Skeletal muscle tissue (tissue), 3 donors: ENCODE measurements at regions not wholly inside any gene's neighbourhood (a gene's known extent, or its start where the extent isn't known, plus 50 kb on each side); places are given as distances from the start of the nearest gene placed in this dataset.
A peak's percentile ranks its signal among the peaks of the same experiment; 100 is the strongest.

Experiments used
- H3K27ac ChIP-seq: one replicate; pipeline ENCODE4 v1.7.0; 2013; ENCODE audit warnings: mild to moderate bottlenecking, low read depth, low read length, inconsistent platforms
- H3K27me3 ChIP-seq, 3 donors: one replicate each; pipeline ENCODE4 v1.7.0; 2013; ENCODE audit warnings: low read length in 3 of 3; ENCODE audit not compliant: control insufficient read depth in 3 of 3, insufficient read depth in 3 of 3
- H3K36me3 ChIP-seq, 3 donors: one replicate each; pipeline ENCODE4 v1.7.0; 2013; ENCODE audit warnings: low read length in 3 of 3; ENCODE audit not compliant: control insufficient read depth in 3 of 3, insufficient read depth in 3 of 3
- H3K4me1 ChIP-seq, 3 donors: one replicate each; pipeline ENCODE4 v1.7.0; 2013; ENCODE audit warnings: low read length in 3 of 3, mild to moderate bottlenecking in 3 of 3; ENCODE audit not compliant: control insufficient read depth in 3 of 3, insufficient read depth in 3 of 3
- H3K4me3 ChIP-seq, 3 donors: one replicate each; pipeline ENCODE4 v1.7.0; 2013; ENCODE audit warnings: low read length in 3 of 3
- H3K9ac ChIP-seq, 3 donors: one replicate each; pipeline ENCODE4 v1.7.0; 2013; ENCODE audit warnings: low read length in 3 of 3, mild to moderate bottlenecking in 3 of 3, moderate library complexity in 2 of 3, low read depth in 1 of 3
- H3K9me3 ChIP-seq, 3 donors: one replicate each; pipeline ENCODE4 v1.7.0; 2013; ENCODE audit warnings: low read length in 3 of 3; ENCODE audit not compliant: control insufficient read depth in 3 of 3
- donor health status: Osteomylitis.

DNA sequence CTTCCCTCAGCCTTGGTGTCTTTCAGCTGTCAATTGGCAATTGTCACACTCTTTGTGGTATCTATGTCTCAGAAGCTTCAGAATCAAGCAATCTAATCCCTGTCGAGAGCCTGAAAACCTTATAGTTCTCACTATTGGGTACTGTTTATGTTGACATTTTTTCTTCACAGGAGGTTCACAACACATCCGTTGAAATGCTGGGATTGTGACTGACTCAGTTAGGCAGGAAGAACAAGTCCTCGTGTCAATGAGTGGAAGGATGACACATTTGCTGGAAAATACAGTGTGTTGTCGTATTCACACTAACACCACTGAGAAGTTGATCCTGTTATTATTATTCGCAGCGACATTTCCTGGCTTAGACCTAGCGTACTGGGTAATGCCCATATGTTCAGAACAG lies 163.9 kb upstream of the CITED2 start:
- Histone ChIP-seq H3K27me3 (no peaks in the 10 kb centered on the region), H3K9ac (no peak overlapping the region), H3K27ac (no peak overlapping the region)

DNA sequence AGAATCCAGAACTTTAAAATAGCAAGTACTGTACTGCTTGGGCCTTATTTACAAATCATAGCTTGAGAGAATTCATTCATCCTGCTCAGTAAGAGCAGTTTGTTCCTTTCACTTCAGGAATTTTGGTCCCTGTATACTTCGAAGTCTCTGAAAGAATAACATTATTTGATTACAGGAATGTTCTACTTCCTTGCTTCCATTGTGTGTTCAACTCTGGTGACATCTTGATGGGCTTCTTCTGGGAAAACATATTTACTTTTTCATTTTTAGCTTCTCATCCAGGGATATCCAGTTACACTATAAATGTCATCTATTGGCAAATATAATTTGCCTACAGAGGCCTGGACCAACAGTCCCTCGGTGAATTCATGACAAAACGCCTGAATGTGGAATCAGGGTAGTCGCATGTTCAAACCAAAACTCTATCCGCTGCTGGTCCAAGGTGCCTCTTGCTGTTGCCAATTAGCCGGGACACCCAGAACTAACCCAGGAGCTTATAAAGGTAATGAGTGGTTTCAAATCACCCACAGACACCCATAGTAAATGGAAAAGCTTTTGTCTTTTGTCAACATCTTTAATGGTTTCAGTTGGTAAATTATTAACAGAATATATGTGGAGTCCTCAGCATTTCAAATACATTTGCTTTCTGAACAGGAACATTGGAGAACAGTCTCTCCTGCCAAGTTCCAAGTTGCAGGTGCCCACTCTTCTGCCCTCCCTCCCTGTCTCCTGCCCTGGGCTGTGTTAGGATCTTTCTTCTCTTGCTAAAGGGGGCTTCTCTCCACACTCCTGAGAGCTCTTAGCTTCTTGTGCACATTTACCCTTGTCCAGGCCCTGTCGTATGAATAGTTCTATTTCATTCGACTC lies 162.5 kb upstream of the CITED2 start:
- H3K36me3 ChIP-seq = no peaks in the 10 kb centered on the region
- H3K27me3 ChIP-seq = no peaks in the 10 kb centered on the region
- H3K9me3 ChIP-seq = no peaks in the 10 kb centered on the region
- H3K9ac ChIP-seq = no peak overlapping the region
- H3K4me3 ChIP-seq = no peak overlapping the region
- H3K27ac ChIP-seq = no peak overlapping the region
- peaks cover 11 to 14% (median 13%) of the 10 kb centered on the region in 3 donors for H3K4me1 ChIP-seq

More for the DNA sequence above, 163.9 kb upstream of the CITED2 start:
- Histone ChIP-seq H3K4me1 (peaks cover 11 to 14% (median 13%) of the 10 kb centered on the region in 3 donors), H3K4me3 (no peak overlapping the region), H3K9me3 (no peaks in the 10 kb centered on the region), H3K36me3 (no peaks in the 10 kb centered on the region)

DNA sequence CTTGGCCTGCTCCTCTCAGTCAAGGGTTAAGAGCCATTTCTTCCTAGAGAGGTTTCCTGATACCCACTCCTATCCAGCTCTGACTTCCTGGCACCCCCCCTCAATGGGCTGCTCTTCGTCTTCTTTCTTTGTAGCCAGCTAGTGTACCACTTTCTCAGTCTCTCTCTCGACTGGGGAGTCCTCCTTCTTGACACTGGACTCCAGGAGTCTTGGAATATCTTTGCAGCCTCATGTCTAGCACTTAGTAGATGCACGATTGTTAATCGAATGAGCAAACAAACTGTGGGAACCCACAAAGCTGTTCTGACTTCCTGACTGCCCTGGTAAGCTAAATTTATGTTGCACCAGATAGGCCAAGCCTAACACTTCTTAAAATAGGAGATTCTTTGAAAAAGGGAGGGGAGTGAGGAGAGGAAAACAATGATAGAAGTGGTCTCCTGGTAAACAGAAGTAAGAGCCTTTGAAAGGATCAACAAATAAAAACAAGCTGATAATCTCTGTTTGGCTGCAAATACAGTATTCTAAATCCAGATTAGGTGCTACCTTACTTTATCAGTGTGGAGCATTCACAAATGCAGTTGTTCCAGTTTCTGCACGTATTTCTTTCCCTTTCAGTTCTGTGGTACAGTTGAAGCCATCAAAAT lies 160.1 kb upstream of the CITED2 start:
- no peaks in the 10 kb centered on the region for H3K36me3 ChIP-seq
- no peak overlapping the region for H3K9ac ChIP-seq
- H3K4me3 ChIP-seq = no peak overlapping the region
- peaks cover 4 to 6% (median 5%) of the 10 kb centered on the region in 3 donors for H3K4me1 ChIP-seq
- no peaks in the 10 kb centered on the region for H3K27me3 ChIP-seq
- no peaks in the 10 kb centered on the region for H3K9me3 ChIP-seq
- H3K27ac ChIP-seq = no peak overlapping the region

DNA sequence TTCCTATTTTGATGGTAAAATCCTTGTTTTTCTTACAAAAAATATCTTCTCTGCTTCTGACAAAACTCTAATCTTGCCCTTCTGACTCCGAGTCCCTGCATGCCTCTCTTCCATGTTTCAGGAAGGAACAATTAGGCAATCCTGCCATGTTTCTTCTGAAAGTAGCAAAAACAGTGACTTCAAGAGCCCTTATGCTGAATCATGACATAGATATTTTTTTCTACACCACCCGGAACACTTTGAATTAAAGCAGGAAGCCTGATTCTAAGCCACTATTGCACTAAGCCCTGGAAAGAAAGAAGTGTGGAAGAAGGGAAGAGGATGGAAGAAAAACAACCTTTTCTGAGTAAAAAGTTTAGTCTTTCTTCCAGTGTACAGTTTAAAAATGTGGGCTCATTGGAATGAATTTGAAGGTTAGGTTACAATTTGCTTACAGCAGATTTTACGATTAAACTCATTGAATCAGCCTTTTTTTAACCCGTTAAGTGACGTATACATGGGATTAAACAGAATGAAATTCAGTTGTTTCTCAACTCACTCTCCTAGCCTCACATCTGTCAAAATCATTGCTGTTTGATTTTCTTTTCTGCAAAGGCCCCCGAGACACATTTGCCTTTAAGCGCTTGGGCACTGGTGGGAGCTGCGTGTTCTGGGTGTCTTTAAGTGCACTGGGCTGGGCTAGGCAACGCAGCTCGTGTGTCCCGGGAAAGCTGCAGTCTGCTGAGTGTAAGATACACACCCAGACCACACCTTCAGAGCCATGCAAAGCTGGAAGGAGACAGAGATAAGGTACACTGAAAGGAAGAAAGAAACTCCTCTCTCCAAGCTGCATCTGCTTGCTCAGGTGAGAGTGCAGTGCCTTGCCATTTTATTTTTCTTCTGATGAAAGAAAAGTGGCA lies 159.4 kb upstream of the CITED2 start:
- no peak overlapping the region for H3K27ac ChIP-seq
- H3K9me3 ChIP-seq = no peaks in the 10 kb centered on the region
- peak overlapping the region in 1 of 3 donors; percentile 8 for H3K4me3 ChIP-seq
- H3K36me3 ChIP-seq = no peaks in the 10 kb centered on the region
- H3K4me1 ChIP-seq = peaks cover 4 to 5% (median 4%) of the 10 kb centered on the region in 3 donors
- no peaks in the 10 kb centered on the region for H3K27me3 ChIP-seq
- no peak overlapping the region for H3K9ac ChIP-seq

DNA sequence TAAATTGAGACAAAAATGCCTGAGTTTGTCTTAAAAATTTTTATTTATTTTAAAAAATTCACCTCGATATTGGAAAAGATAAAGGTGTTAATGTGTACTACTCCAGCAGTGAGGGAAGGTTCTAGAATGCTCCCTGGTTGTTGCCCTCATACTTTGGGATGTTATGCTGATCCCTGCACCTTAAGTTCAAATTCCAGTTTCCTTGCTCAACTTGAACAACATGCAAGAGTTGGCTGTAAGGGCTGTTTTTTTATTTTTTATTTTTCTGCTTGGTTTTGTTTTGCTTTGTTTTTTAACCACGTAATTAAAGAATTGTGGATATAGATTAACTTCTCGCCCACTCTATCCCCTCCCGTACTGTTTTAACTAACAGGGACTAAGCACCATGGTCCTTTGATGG lies 158.7 kb upstream of the CITED2 start:
- no peak overlapping the region for H3K27ac ChIP-seq

DNA sequence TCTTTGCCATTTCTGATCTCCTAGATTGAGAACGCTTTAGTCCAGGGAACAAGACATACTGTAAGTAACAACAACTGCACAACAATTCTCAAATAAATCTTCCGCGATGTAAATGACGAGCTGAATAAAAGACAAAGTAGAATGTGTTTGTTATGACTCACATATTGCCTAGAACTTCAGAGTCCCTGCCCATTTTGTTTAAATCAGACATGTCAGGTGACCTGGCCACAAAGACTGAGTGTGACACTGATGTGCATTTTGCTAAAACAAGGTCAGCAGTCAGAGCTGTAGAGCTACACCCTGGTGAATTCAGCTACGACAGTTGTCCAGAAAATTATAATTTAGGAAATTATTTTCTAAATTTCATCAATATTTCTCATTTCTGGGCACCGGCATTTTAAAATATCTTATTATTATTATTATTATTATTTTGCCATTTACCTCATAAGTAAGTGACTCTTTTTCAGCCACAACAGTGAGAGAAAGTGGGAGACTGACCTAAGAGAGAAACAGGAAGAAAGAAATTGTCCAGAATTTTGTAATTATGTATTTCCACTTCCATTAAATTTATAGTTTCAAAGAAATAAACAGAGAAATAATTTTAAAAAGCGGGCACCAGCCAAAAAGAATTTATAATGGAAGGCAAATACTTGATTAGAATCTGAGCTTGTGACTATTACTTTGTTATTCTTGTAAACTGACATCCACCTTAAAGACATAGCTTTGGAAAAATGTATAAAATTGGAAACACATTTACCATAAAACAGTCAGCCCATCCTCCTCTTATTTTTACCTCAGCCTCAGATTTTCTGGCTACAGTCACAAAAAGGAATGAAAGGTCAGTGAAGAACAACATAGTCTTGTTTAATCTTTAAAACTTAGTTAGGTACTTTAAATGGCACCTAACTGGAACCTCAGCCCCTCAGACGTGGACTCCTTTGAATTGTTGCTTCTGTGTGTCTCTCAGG lies 157.0 kb upstream of the CITED2 start:
- Histone ChIP-seq H3K4me3 (no peak overlapping the region), H3K9ac (no peak overlapping the region), H3K4me1 (peaks cover 4 to 5% (median 4%) of the 10 kb centered on the region in 3 donors), H3K27me3 (no peaks in the 10 kb centered on the region), H3K36me3 (no peaks in the 10 kb centered on the region), H3K9me3 (no peaks in the 10 kb centered on the region), H3K27ac (no peak overlapping the region)

More for the DNA sequence above, 158.7 kb upstream of the CITED2 start:
- Histone ChIP-seq H3K4me3 (no peak overlapping the region), H3K9me3 (no peaks in the 10 kb centered on the region), H3K27me3 (no peaks in the 10 kb centered on the region), H3K36me3 (no peaks in the 10 kb centered on the region), H3K9ac (no peak overlapping the region), H3K4me1 (peaks cover 4 to 5% (median 4%) of the 10 kb centered on the region in 3 donors)

DNA sequence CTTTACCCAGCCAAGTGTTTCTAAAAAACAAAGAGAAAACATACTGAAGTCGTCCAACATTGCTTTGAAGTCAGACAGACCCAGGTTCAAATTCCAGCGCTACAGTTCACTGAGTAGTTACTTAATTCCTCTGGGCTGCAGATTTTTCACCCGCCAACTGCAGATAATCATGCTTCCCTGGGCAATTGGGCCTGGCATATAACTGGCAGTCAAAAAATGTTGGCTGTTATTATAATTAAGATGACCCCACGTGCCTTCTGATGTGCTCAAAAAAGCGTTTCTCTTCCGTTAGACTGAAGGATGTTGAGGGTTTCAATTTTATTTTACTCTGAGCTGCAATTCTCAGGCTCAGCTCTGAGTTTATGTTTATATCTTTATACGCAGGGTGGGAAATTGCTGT lies 156.1 kb upstream of the CITED2 start:
- no peaks in the 10 kb centered on the region for H3K9me3 ChIP-seq
- H3K36me3 ChIP-seq = no peaks in the 10 kb centered on the region
- H3K27me3 ChIP-seq = no peaks in the 10 kb centered on the region
- H3K4me1 ChIP-seq = peaks cover 4 to 5% (median 4%) of the 10 kb centered on the region in 3 donors
- H3K4me3 ChIP-seq = no peak overlapping the region
- no peak overlapping the region for H3K27ac ChIP-seq
- H3K9ac ChIP-seq = no peak overlapping the region

DNA sequence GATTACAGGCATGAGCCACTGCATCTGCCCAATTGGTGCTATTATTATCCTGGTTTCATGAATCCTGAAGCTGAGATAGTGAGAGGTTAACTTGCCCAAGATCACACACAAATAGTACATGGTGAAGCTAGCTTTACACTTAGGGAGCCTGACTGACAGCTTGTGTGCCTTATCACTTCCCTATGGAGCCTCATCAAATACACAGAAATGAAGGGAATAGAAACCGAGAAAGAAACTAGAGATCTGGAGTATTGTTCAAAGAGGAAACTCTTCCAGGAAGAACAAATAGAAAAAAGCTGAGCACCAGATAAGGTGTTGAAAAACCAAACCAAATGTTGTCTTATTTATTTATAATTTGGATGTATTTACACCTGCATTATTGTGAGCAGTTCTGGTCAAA lies 155.0 kb upstream of the CITED2 start:
- Histone ChIP-seq H3K36me3 (no peaks in the 10 kb centered on the region), H3K4me3 (no peak overlapping the region), H3K4me1 (peaks cover 4 to 5% (median 4%) of the 10 kb centered on the region in 3 donors), H3K27ac (no peak overlapping the region), H3K9me3 (no peaks in the 10 kb centered on the region), H3K9ac (no peak overlapping the region), H3K27me3 (no peaks in the 10 kb centered on the region)

DNA sequence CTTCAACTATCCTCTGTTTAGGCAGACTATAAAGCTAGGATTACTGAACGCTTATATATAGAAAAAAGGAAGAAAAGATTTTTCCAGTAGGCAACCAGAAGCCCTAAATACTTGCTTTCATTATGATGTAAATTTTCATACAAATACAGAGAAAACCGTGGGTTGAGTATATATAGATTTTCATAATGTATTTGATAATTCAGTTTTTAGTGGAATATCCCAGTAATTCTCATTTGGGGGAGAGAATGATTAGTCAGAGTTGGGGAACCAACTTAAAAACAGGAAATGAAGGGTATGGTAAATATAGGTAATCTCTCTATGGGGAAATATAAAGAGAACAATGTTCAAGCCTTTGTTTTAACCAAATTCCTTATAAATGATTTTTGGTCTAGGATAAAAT lies 154.0 kb upstream of the CITED2 start:
- Histone ChIP-seq H3K4me1 (no peaks in the 10 kb centered on the region), H3K27me3 (no peaks in the 10 kb centered on the region), H3K9ac (no peak overlapping the region), H3K9me3 (no peaks in the 10 kb centered on the region), H3K36me3 (no peaks in the 10 kb centered on the region), H3K4me3 (no peak overlapping the region), H3K27ac (no peak overlapping the region)
